Left ventricle myocardium inferior (tissue), 1 donor: ENCODE measurements at regions not wholly inside any gene's neighbourhood (a gene's known extent, or its start where the extent isn't known, plus 50 kb on each side); places are given as distances from the start of the nearest gene placed in this dataset.

Source experiments
- DNase-seq: peaks from one replicate; pipeline ENCODE4 v3.0.0-alpha.2; 2020
- H3K27ac ChIP-seq: fragments of 200-600 bp; replicated peaks from 2 replicates; pipeline ENCODE4 v1.8.0; 2021
- H3K27me3 ChIP-seq: fragments of 200-600 bp; 2 replicates; pipeline ENCODE4 v1.8.0; 2021; ENCODE audit warnings: low read depth
- H3K36me3 ChIP-seq: fragments of 200-600 bp; 2 replicates; pipeline ENCODE4 v1.8.0; 2021
- H3K4me1 ChIP-seq: fragments of 200-600 bp; 2 replicates; pipeline ENCODE4 v1.8.0; 2021
- H3K4me3 ChIP-seq: fragments of 200-600 bp; 2 replicates; pipeline ENCODE4 v1.8.0; 2021; ENCODE audit warnings: mild to moderate bottlenecking, moderate library complexity
- H3K9me3 ChIP-seq: fragments of 200-600 bp; replicated peaks from 2 replicates; pipeline ENCODE4 v1.8.0; 2021
- CTCF ChIP-seq: fragments of 200-600 bp; IDR thresholded peaks from 2 replicates; pipeline ENCODE4 v1.8.0; 2021; ENCODE audit warnings: antibody characterized with exemption, mild to moderate bottlenecking, borderline replicate concordance
- intact Hi-C: fragments of 100-400 bp; cut with micrococcal nuclease; formaldehyde crosslinking; loops from one replicate; pipeline ENCODE4 v1.11.0; 2022
- donor health status: DM: no; HTN: yes; CAD: no; lungs with severe emphysema.

- no peaks in the 10 kb centered on the region for H3K9me3 ChIP-seq
- no peak for TF ChIP-seq CTCF
- intact Hi-C loops: no loop called here
- no peak overlapping the region for H3K27ac ChIP-seq
- peaks cover 53% of the 10 kb centered on the region for H3K27me3 ChIP-seq
- DNase-seq: no peak
- no peaks in the 10 kb centered on the region for H3K4me1 ChIP-seq
- H3K36me3 ChIP-seq: no peaks in the 10 kb centered on the region
- no peak overlapping the region for H3K4me3 ChIP-seq
Observed at GRCh38 chr13:19020988-19021387, 160.6 kb downstream of the TUBA3C start.

DNA sequence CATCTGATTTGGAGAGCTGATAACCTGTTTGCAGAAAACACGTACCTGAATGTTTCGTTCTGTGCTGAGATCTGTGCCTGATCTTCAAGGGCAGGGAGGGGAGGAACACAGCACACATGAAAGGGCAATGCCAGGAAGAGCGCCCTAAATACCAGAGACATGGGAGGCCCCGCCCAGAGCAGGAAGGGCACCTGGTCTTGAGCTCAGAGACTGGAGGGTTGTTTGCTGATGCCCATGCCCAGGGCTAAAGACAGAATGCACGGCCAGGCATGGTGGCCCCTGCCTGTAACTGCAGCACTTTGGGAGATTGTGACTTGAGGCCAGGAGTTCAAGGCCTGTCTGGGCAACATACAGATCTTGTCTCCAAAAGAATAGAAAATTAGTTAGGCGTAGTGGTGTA is 183.2 kb downstream of the TUBA3C start:
- Histone ChIP-seq H3K9me3 (peaks cover 46% of the 10 kb centered on the region), H3K36me3 (no peaks in the 10 kb centered on the region), H3K27ac (no peak overlapping the region), H3K4me1 (peaks cover 24% of the 10 kb centered on the region), H3K4me3 (no peak overlapping the region), H3K27me3 (no peaks in the 10 kb centered on the region)
- no peak for TF ChIP-seq CTCF
- intact Hi-C loops: no loop called here
- DNase-seq: no peak

- no peaks in the 10 kb centered on the region for H3K36me3 ChIP-seq
- no peak overlapping the region for H3K4me3 ChIP-seq
- intact Hi-C loops: no loop called here
- H3K4me1 ChIP-seq: peaks cover 25% of the 10 kb centered on the region
- no peaks in the 10 kb centered on the region for H3K27me3 ChIP-seq
- peaks cover 54% of the 10 kb centered on the region for H3K9me3 ChIP-seq
- no peak for TF ChIP-seq CTCF
- no peak overlapping the region for H3K27ac ChIP-seq
- DNase-seq: no peak
Observed at GRCh38 chr13:18996627-18997051, 185.0 kb downstream of the TUBA3C start.

DNA sequence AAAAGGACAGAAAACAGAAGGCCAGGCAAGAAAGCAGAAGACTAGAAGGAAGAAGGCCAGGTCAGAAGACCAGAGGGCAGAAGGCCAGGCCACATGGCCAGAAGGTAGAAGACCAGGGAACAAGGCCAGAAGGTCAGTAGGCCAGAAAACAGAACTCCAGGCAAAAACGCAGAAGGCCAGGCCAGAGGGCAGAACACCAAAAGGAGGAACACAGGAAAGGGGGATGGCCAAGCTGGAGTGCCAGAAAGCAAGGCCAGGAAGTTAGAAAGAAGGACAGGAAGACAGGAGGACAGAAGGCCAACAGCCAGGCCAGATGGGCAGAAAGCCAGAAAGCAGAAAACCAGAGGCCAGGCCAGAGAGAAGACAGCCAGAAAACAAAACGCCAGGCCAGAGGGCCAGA is 185.4 kb downstream of the TUBA3C start:
- Histone ChIP-seq H3K4me3 (no peak overlapping the region), H3K4me1 (peaks cover 25% of the 10 kb centered on the region), H3K36me3 (no peaks in the 10 kb centered on the region), H3K27me3 (no peaks in the 10 kb centered on the region), H3K27ac (no peak overlapping the region), H3K9me3 (peaks cover 54% of the 10 kb centered on the region)
- DNase-seq: no peak
- TF ChIP-seq CTCF: no peak
- intact Hi-C loops: no loop called here

DNA sequence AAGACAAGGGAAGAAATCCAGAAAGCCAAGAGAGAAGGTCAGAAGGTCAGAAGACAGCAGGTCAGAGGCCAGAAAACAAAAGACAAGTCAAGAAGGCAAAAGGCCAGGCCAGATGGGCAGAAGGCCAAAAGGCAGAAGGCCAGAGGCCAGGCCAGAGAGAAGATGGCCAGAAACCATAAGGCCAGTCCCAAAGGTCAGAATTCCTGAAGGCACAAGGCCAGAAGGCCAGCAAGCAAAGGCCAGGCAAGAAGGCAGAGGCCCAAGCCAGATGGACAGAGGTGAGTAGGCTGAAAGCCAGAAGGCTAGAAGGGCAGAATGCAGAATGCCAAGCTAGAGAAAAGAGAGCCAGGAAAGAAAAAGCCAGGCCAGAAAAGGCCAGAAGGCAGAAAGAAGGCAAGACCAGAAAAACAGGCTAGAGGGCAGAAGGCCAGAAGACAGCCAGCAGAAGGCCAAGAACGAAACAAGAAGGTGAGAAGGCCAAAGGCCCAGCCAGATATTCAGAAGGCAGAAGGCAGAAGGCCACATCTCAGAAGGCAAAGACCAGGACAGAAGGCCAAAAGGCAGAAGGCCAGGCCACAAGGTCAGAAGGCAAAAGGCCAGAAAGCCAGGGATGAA is 186.3 kb downstream of the TUBA3C start:
- Histone ChIP-seq H3K27ac (no peak overlapping the region), H3K4me3 (no peak overlapping the region), H3K27me3 (no peaks in the 10 kb centered on the region), H3K9me3 (peaks cover 54% of the 10 kb centered on the region), H3K4me1 (peaks cover 25% of the 10 kb centered on the region), H3K36me3 (no peaks in the 10 kb centered on the region)
- no peak for DNase-seq
- TF ChIP-seq CTCF: no peak
- intact Hi-C loops: no loop called here
